ENCODE measurements at regions not wholly inside any gene's neighbourhood (a gene's known extent, or its start where the extent isn't known, plus 50 kb on each side); places are given as distances from the start of the nearest gene placed in this dataset.

DNA sequence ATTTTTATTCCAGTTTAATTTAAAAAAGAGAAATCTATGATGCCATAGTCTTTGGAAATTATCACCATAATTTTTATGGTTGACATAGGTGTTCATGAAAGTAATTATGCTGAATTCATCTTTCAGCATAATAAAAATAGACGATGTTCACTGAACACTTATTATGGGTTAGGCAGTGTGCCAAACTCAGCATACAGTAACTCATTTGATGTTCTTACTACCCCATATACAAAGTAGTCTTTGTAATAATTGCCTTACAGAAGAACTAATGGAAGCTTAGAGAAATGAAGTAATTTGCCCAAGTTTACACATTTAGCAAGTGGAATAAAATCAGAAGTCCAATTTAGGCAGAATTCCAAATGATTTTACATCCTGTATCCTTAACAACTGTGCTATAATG, 852.2 kb upstream of the GOT2 start:
- Histone ChIP-seq H3K4me1 (ENCODE audit: low read length) (no peaks in the 10 kb centered on the region), H4K20me1 (ENCODE audit: insufficient read depth, low read length) (no peaks in the 10 kb centered on the region), H3K9me2 (replicated peaks; ENCODE audit: insufficient read depth, low read length) (no peaks in the 10 kb centered on the region), H3K9ac (ENCODE audit: low read length) (no peak overlapping the region), H3K36me3 (replicated peaks; ENCODE audit: insufficient read depth, low read length) (no peaks in the 10 kb centered on the region), H3K4me2 (ENCODE audit: low read depth, low read length) (no peak overlapping the region), H3K27ac (ENCODE audit: low read length) (no peak overlapping the region), H3K4me3 (ENCODE audit: low read length) (no peak overlapping the region), H2AFZ (ENCODE audit: low read length) (no peak overlapping the region), H3K9me3 (replicated peaks; ENCODE audit: insufficient read depth, low read length) (no peaks in the 10 kb centered on the region), H3F3A (ENCODE audit: insufficient read depth, low read length) (no peaks in the 10 kb centered on the region), H3K27me3 (replicated peaks; ENCODE audit: insufficient read depth, low read length) (no peaks in the 10 kb centered on the region), H3K79me2 (ENCODE audit: low read length) (no peaks in the 10 kb centered on the region)
- DNase-seq = no peak
- TF ChIP-seq CTCF (IDR thresholded peaks at IDR 0.05; ENCODE audit: low read length) = no peak
- TF ChIP-seq EZH2 (optimal IDR thresholded peaks at IDR 0.05; ENCODE audit: low read depth, low read length) = no peak
- no peak for TF ChIP-seq EZH2phosphoT487 (IDR thresholded peaks at IDR 0.05; ENCODE audit: low read length)

DNA sequence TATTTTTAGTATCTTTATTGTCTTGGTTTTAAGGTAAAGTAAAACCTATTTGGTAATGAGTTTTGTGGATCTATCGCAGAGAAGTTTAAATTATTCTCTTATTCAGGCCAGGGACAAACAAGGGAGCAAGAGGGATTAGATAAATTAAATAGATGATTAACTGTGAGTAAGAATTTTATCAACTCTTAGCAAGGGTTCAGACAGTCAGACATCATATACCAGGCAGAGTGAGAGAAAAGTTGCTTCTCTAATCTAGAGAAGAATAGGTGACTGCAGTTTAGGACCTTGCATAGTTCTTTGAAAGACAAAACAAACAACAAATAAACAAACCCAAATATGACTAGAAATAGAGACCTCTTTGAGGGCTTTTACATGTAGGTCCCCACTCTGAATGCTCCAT, 840.2 kb upstream of the GOT2 start:
- no peak overlapping the region for H3K4me2 ChIP-seq (ENCODE audit: low read depth, low read length)
- H3F3A ChIP-seq (ENCODE audit: insufficient read depth, low read length) = no peaks in the 10 kb centered on the region
- no peaks in the 10 kb centered on the region for H3K27me3 ChIP-seq (replicated peaks; ENCODE audit: insufficient read depth, low read length)
- no peak overlapping the region for H2AFZ ChIP-seq (ENCODE audit: low read length)
- H3K4me1 ChIP-seq (ENCODE audit: low read length) = no peaks in the 10 kb centered on the region
- TF ChIP-seq CTCF (IDR thresholded peaks at IDR 0.05; ENCODE audit: low read length) = no peak
- TF ChIP-seq EZH2phosphoT487 (IDR thresholded peaks at IDR 0.05; ENCODE audit: low read length) = no peak
- H3K27ac ChIP-seq (ENCODE audit: low read length) = no peak overlapping the region
- no peak overlapping the region for H3K9ac ChIP-seq (ENCODE audit: low read length)
- DNase-seq = no peak
- H3K36me3 ChIP-seq (replicated peaks; ENCODE audit: insufficient read depth, low read length) = no peaks in the 10 kb centered on the region
- H4K20me1 ChIP-seq (ENCODE audit: insufficient read depth, low read length) = no peaks in the 10 kb centered on the region
- H3K4me3 ChIP-seq (ENCODE audit: low read length) = no peak overlapping the region
- no peaks in the 10 kb centered on the region; the same call in 1 of the 2 replicates for H3K9me2 ChIP-seq (replicated peaks; ENCODE audit: insufficient read depth, low read length)
- H3K79me2 ChIP-seq (ENCODE audit: low read length) = no peaks in the 10 kb centered on the region
- H3K9me3 ChIP-seq (replicated peaks; ENCODE audit: insufficient read depth, low read length) = no peaks in the 10 kb centered on the region

GRCh38 chr16:59573528-59574271, 839.6 kb upstream of the GOT2 start:
- no peaks in the 10 kb centered on the region for H3K27me3 ChIP-seq (replicated peaks; ENCODE audit: insufficient read depth, low read length)
- no peaks in the 10 kb centered on the region for H3K9me3 ChIP-seq (replicated peaks; ENCODE audit: insufficient read depth, low read length)
- TF ChIP-seq EZH2 (optimal IDR thresholded peaks at IDR 0.05; ENCODE audit: low read depth, low read length) (no peak), CTCF (IDR thresholded peaks at IDR 0.05; ENCODE audit: low read length) (no peak), EZH2phosphoT487 (IDR thresholded peaks at IDR 0.05; ENCODE audit: low read length) (no peak)
- H3K9ac ChIP-seq (ENCODE audit: low read length) = no peak overlapping the region
- H3K4me3 ChIP-seq (ENCODE audit: low read length) = no peak overlapping the region
- H3K79me2 ChIP-seq (ENCODE audit: low read length) = no peaks in the 10 kb centered on the region
- DNase-seq = no peak
- H3F3A ChIP-seq (ENCODE audit: insufficient read depth, low read length) = no peaks in the 10 kb centered on the region
- H3K9me2 ChIP-seq (replicated peaks; ENCODE audit: insufficient read depth, low read length) = no peaks in the 10 kb centered on the region; the same call in 1 of the 2 replicates
- no peaks in the 10 kb centered on the region for H4K20me1 ChIP-seq (ENCODE audit: insufficient read depth, low read length)
- H3K27ac ChIP-seq (ENCODE audit: low read length) = no peak overlapping the region
- H3K4me1 ChIP-seq (ENCODE audit: low read length) = no peaks in the 10 kb centered on the region
- H3K4me2 ChIP-seq (ENCODE audit: low read depth, low read length) = no peak overlapping the region
- no peak overlapping the region for H2AFZ ChIP-seq (ENCODE audit: low read length)
- no peaks in the 10 kb centered on the region for H3K36me3 ChIP-seq (replicated peaks; ENCODE audit: insufficient read depth, low read length)
